ENCODE measurements at regions not wholly inside any gene's neighbourhood (a gene's known extent, or its start where the extent isn't known, plus 50 kb on each side); places are given as distances from the start of the nearest gene placed in this dataset.

DNA sequence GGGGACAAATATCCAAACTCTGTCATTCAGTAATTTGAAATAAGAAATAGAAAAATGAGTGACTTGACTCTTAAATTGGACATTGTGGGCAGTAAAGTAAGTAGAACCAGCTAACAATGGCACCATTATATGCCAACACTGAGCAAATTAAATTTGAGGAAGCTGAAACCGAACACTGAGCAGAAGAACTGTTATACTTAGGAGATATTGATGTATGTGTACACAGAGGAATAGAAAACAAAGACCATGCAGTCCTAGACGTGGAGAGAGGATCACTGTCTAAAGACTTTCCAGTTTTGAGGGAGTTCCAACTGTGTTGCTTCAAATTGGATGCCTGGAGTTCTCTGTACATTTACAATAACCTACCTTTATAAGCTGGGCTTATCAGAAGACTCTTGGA is 427.0 kb upstream of the EYS start:
- no peak overlapping the region for H3K27ac ChIP-seq
- no peaks in the 10 kb centered on the region for H3K9me3 ChIP-seq
- ATAC-seq (no peak), DNase-seq (no peak)
- intact Hi-C loops (cut with DNase I): no loop called here
- no peaks in the 10 kb centered on the region for H3K36me3 ChIP-seq (ENCODE audit: insufficient read depth in 1 of 2, low read depth in 1 of 2)
- no peaks in the 10 kb centered on the region for H3K27me3 ChIP-seq (ENCODE audit: insufficient read depth in 3 of 3, low read length in 2 of 3)
- no peak overlapping the region for H3K4me3 ChIP-seq
- TF ChIP-seq, protein P1, sequence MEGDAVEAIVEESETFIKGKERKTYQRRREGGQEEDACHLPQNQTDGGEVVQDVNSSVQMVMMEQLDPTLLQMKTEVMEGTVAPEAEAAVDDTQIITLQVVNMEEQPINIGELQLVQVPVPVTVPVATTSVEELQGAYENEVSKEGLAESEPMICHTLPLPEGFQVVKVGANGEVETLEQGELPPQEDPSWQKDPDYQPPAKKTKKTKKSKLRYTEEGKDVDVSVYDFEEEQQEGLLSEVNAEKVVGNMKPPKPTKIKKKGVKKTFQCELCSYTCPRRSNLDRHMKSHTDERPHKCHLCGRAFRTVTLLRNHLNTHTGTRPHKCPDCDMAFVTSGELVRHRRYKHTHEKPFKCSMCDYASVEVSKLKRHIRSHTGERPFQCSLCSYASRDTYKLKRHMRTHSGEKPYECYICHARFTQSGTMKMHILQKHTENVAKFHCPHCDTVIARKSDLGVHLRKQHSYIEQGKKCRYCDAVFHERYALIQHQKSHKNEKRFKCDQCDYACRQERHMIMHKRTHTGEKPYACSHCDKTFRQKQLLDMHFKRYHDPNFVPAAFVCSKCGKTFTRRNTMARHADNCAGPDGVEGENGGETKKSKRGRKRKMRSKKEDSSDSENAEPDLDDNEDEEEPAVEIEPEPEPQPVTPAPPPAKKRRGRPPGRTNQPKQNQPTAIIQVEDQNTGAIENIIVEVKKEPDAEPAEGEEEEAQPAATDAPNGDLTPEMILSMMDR (IDR thresholded peaks at IDR 0.05): no peak
- 40 to 54% (median 47%) methylated on average over 2 of the region's 2 CpGs for WGBS, 3 donors
- no peaks in the 10 kb centered on the region for H3K4me1 ChIP-seq

DNA sequence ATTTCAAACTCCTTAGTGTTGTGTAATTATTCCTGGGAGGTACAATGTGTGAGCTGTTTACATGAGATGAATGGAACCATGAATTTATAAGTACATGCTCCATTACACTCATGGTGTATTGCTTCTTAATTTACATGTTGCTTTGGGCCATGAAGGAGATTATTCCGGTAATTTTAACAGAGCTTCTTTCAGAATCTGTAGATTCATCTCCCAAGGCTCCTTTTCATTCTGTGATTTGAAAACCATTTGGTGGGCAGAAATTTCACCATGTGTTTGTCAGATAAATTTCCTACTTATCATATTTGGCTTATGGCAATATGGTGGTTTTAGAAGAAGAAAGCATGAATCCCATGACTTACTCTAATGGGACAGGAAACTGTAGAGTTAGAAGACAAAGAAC is 421.6 kb upstream of the EYS start:
- Histone ChIP-seq H3K9me3 (no peaks in the 10 kb centered on the region), H3K27me3 (ENCODE audit: insufficient read depth in 3 of 3, low read length in 2 of 3) (no peaks in the 10 kb centered on the region), H3K4me1 (no peaks in the 10 kb centered on the region), H3K27ac (no peak overlapping the region), H3K4me3 (no peak overlapping the region), H3K36me3 (ENCODE audit: insufficient read depth in 1 of 2, low read depth in 1 of 2) (no peaks in the 10 kb centered on the region)
- DNase-seq: no peak
- TF ChIP-seq, protein P1 (IDR thresholded peaks at IDR 0.05): no peak
- intact Hi-C loops (cut with DNase I): no loop called here
- WGBS, 3 donors: 88 to 100% (median 90%) methylated on average over 1 of the region's 1 CpG
- ATAC-seq: no peak

DNA sequence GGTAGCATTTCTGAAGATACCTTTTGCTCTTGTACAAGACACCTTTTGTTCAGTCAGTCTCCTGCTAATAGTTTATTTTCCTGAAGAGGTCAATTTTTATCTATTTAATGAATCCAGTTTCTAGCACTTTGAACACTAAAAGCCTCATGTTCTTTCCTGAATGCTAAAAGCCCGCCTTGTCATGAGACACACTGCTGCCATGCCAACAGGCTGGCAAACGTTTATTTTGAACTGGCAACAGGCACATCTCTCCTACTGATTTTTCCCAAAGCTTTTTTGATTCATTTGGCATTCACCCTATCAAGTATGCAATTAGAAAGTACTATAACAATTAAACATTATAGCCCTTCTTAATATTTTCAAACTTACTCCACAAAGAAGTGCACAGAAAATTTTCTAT is 421.2 kb upstream of the EYS start:
- H3K4me3 ChIP-seq: no peak overlapping the region
- no peaks in the 10 kb centered on the region for H3K27me3 ChIP-seq (ENCODE audit: insufficient read depth in 3 of 3, low read length in 2 of 3)
- TF ChIP-seq, protein P1 (IDR thresholded peaks at IDR 0.05): no peak
- ATAC-seq (no peak), DNase-seq (no peak)
- H3K36me3 ChIP-seq (ENCODE audit: insufficient read depth in 1 of 2, low read depth in 1 of 2): no peaks in the 10 kb centered on the region
- intact Hi-C loops (cut with DNase I): no loop called here
- no peaks in the 10 kb centered on the region for H3K9me3 ChIP-seq
- no peaks in the 10 kb centered on the region for H3K4me1 ChIP-seq
- no peak overlapping the region for H3K27ac ChIP-seq
- WGBS, 3 donors: 52 to 58% (median 54%) methylated on average over 2 of the region's 2 CpGs

DNA sequence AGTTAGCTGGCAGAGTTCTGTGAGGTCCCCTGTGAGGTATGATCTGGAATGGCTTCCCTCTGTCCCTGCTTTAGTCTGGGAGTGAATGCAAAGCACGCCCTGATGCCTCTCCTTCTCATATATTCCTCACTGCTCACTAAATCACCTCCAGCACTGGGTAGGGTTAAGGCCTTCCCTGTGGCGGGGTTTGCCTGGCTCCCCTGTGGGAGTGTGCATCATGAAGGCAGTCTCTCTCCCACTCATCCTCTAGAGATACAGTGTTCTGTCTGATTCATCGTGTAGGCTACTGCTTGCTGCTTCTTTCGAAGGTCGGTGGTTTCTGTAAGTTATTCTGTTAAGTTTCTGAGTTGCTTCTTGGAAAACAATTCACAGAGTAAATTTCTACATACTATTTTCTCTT is 420.0 kb upstream of the EYS start:
- no peak for DNase-seq
- Histone ChIP-seq H3K27me3 (ENCODE audit: insufficient read depth in 3 of 3, low read length in 2 of 3) (no peaks in the 10 kb centered on the region), H3K9me3 (no peaks in the 10 kb centered on the region), H3K27ac (no peak overlapping the region), H3K4me3 (no peak overlapping the region), H3K4me1 (no peaks in the 10 kb centered on the region), H3K36me3 (ENCODE audit: insufficient read depth in 1 of 2, low read depth in 1 of 2) (no peaks in the 10 kb centered on the region)
- intact Hi-C loops (cut with DNase I): no loop called here
- 75 to 82% (median 79%) methylated on average over 5 of the region's 5 CpGs for WGBS, 3 donors
- ATAC-seq: no peak
- TF ChIP-seq, protein P1 (IDR thresholded peaks at IDR 0.05): no peak

DNA sequence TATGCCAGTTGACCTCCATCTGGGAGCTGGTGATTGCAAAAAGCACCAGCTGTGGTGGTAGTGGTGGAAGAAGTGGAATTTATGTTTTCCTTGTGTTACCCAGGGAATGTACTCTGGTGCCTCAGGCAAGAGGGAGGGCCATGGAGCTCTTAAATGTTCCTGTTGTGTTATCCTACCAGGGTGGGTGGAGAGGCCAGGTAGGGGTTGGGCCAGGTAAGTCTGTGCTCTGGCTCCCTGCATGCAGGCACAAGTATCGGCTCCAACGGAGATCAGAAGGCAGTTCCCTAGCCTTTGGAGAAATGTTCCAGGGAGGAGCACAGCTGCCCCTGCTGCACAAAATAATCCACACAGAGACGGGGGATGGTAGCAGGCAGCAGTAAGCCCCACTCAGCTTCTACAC is 419.3 kb upstream of the EYS start:
- TF ChIP-seq, protein P1 (IDR thresholded peaks at IDR 0.05): no peak
- Histone ChIP-seq H3K4me3 (no peak overlapping the region), H3K36me3 (ENCODE audit: insufficient read depth in 1 of 2, low read depth in 1 of 2) (no peaks in the 10 kb centered on the region), H3K27me3 (ENCODE audit: insufficient read depth in 3 of 3, low read length in 2 of 3) (no peaks in the 10 kb centered on the region), H3K4me1 (no peaks in the 10 kb centered on the region), H3K27ac (no peak overlapping the region), H3K9me3 (peaks cover 4% of the 10 kb centered on the region)
- intact Hi-C loops (cut with DNase I): no loop called here
- ATAC-seq: no peak
- no peak for DNase-seq
- 71 to 84% (median 82%) methylated on average over 3 of the region's 3 CpGs for WGBS, 3 donors
